DOHH2 (cell line): ENCODE measurements at regions not wholly inside any gene's neighbourhood (a gene's known extent, or its start where the extent isn't known, plus 50 kb on each side); places are given as distances from the start of the nearest gene placed in this dataset.

Experiments
- H3F3A ChIP-seq: fragments of 200-600 bp; sonication (generic), shearing (Covaris generic); 2 replicates; pipeline ENCODE4 v1.6.0; 2016; ENCODE audit warnings: antibody characterized with exemption, mild to moderate bottlenecking; ENCODE audit not compliant: control insufficient read depth, insufficient read depth
- H3K27ac ChIP-seq: fragments of 200-600 bp; sonication (generic); 2 replicates; pipeline ENCODE4 v1.5.1; 2014; ENCODE audit warnings: low read depth, mild to moderate bottlenecking, low read length, moderate library complexity
- H3K27me3 ChIP-seq: fragments of 200-600 bp; sonication (generic); 2 replicates; pipeline ENCODE4 v1.6.1; 2014; ENCODE audit warnings: mild to moderate bottlenecking, low read length, mixed read lengths; ENCODE audit not compliant: control insufficient read depth
- H3K36me3 ChIP-seq: fragments of 200-600 bp; sonication (generic); 2 replicates; pipeline ENCODE4 v1.6.1; 2014; ENCODE audit warnings: mild to moderate bottlenecking, low read length, moderate library complexity, mixed read lengths; ENCODE audit not compliant: control insufficient read depth
- H3K4me1 ChIP-seq: fragments of 200-600 bp; sonication (generic); 2 replicates; pipeline ENCODE4 v1.6.1; 2014; ENCODE audit warnings: mild to moderate bottlenecking, low read length, mixed read lengths; ENCODE audit not compliant: control insufficient read depth
- H3K4me2 ChIP-seq: fragments of 200-600 bp; sonication (generic); 2 replicates; pipeline ENCODE4 v1.6.0; 2014; ENCODE audit warnings: mild to moderate bottlenecking, low read length, moderate library complexity
- H3K4me3 ChIP-seq: fragments of 200-600 bp; sonication (generic); 2 replicates; pipeline ENCODE4 v1.5.1; 2014; ENCODE audit warnings: mild to moderate bottlenecking, low read length, mixed read lengths
- H3K79me2 ChIP-seq: fragments of 200-600 bp; sonication (generic); 2 replicates; pipeline ENCODE4 v1.6.1; 2014; ENCODE audit warnings: mild to moderate bottlenecking, low read length, mixed read lengths; ENCODE audit not compliant: control insufficient read depth
- H3K9me2 ChIP-seq: fragments of 200-600 bp; sonication (generic); replicated peaks from 2 replicates; pipeline ENCODE4 v1.6.1; 2014; ENCODE audit warnings: mild to moderate bottlenecking, low read length, mixed read lengths; ENCODE audit not compliant: control insufficient read depth
- H3K9me3 ChIP-seq: fragments of 200-600 bp; sonication (generic); 2 replicates; pipeline ENCODE4 v1.6.1; 2014; ENCODE audit warnings: antibody characterized with exemption, low read length, mixed read lengths; ENCODE audit not compliant: control insufficient read depth, insufficient read depth
- H4K20me1 ChIP-seq: fragments of 200-600 bp; sonication (generic); 2 replicates; pipeline ENCODE4 v1.6.0; 2014; ENCODE audit warnings: low read depth, mild to moderate bottlenecking, antibody characterized with exemption, low read length, moderate library complexity; ENCODE audit not compliant: control insufficient read depth, insufficient read depth
- CTCF ChIP-seq: fragments of 200-600 bp; sonication (generic); IDR thresholded peaks from one replicate; pipeline ENCODE4 v1.5.1; 2014; ENCODE audit warnings: antibody characterized with exemption, mild to moderate bottlenecking, low read depth, low read length; ENCODE audit not compliant: poor library complexity, severe bottlenecking
- EZH2phosphoT487 ChIP-seq: fragments of 200-600 bp; sonication (generic); IDR thresholded peaks from 2 replicates; pipeline ENCODE4 v1.6.1; 2017; ENCODE audit warnings: borderline replicate concordance, mild to moderate bottlenecking, antibody characterized with exemption, low read length, moderate library complexity, mixed read lengths

DNA sequence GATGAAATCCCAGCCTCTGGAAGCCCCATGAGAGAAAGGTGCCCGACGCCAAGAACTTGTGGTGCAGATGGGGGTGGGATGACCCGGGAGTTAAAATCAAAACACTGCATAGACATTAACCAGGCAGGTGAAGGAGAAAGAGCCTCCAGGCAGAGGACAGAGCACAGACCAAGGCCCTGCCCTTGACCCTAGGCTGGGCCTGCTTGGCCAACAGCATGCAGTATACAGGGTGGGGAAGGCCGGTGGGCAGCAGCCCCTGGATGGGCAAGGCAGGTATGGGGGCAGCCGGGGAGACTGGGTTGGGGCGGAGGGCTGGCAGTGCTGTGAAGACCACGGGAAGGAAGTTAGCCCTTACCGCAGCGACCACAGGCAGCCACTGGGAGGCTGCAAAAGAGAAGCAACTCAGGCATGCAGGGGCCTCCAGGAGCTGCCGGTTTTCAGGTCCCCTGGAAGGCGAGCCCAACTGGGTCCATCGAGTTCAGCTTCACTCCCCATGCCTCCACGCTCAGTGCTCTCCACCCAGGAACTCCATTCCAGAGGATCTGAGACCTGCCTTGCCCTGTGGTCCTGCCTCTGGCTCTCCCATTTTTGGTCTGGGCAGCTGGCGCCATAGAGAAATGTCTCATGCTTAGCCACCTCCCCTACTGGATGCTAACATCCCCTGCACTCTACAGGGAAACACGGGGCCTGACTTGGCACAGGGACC lies 81.2 kb downstream of the C16orf95 start:
- H3K36me3 ChIP-seq, result no peaks in the 10 kb centered on the region
- no peaks in the 10 kb centered on the region for H3K9me3 ChIP-seq
- H3K27me3 ChIP-seq, result peaks cover 6% of the 10 kb centered on the region; the same call in 1 of the 2 replicates
- no peaks in the 10 kb centered on the region for H3F3A ChIP-seq
- no peaks in the 10 kb centered on the region for H4K20me1 ChIP-seq
- no peaks in the 10 kb centered on the region for H3K9me2 ChIP-seq
- H3K4me3 ChIP-seq, result no peak overlapping the region
- TF ChIP-seq EZH2phosphoT487 (no peak), CTCF (peak; percentile 21)
- H3K27ac ChIP-seq, result no peak overlapping the region
- no peak overlapping the region for H3K4me2 ChIP-seq
- H3K4me1 ChIP-seq, result peaks cover 5% of the 10 kb centered on the region
- H3K79me2 ChIP-seq, result no peaks in the 10 kb centered on the region

DNA sequence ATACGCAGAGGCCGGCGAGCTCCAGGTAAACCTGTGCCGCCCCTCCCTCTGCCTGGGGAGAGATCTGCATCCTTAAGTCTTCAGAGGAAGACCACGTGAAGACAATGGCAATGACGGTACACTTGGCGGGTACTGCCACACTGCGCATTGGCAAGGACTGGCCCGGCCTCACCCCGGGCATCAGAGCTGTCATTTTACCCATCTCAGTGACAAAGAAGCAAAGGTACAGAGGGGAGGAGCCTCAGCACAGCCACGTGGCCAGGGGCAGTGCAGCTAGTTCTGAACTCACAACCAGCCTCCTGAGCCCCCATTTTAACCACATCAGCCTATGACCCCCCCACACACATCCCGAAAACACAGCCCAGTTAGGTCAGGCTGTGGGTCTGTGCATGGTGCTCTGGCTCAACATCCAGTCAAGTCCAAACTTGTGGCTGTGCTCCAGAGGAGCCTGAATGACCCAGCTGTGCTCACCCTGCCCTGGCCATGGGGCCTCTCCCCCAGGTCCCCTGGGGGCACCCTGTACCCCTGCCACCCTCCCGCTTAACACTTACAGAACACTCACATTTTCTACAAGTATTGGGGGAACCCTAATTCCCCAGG lies 80.6 kb downstream of the C16orf95 start:
- Histone ChIP-seq H3K4me3 (no peak overlapping the region), H3K9me2 (no peaks in the 10 kb centered on the region), H3K4me2 (no peak overlapping the region), H3K4me1 (peaks cover 5% of the 10 kb centered on the region), H3K27me3 (peaks cover 6% of the 10 kb centered on the region; the same call in 1 of the 2 replicates), H3K9me3 (no peaks in the 10 kb centered on the region), H4K20me1 (no peaks in the 10 kb centered on the region), H3K79me2 (no peaks in the 10 kb centered on the region), H3K27ac (no peak overlapping the region), H3F3A (no peaks in the 10 kb centered on the region), H3K36me3 (no peaks in the 10 kb centered on the region)
- TF ChIP-seq CTCF, result no peak
- TF ChIP-seq EZH2phosphoT487, result no peak

- Histone ChIP-seq H3K27ac (no peak overlapping the region), H3K9me3 (no peaks in the 10 kb centered on the region), H3K36me3 (no peaks in the 10 kb centered on the region), H3K27me3 (peaks cover 6% of the 10 kb centered on the region; the same call in 1 of the 2 replicates), H3K4me1 (peaks cover 5% of the 10 kb centered on the region), H3K79me2 (no peaks in the 10 kb centered on the region), H4K20me1 (no peaks in the 10 kb centered on the region), H3K9me2 (no peaks in the 10 kb centered on the region), H3K4me3 (no peak overlapping the region), H3F3A (no peaks in the 10 kb centered on the region), H3K4me2 (no peak overlapping the region)
- TF ChIP-seq CTCF (no peak), EZH2phosphoT487 (no peak)
Observed at GRCh38 chr16:87238361-87238715, 78.9 kb downstream of the C16orf95 start.
